GM23338 (cell line): ENCODE measurements at regions not wholly inside any gene's neighbourhood (a gene's known extent, or its start where the extent isn't known, plus 50 kb on each side); places are given as distances from the start of the nearest gene placed in this dataset.

Experiments used
- ATAC-seq: fragments of 200-7000 bp; cut with Tn5 transposase; 3 replicates; pipeline ENCODE4 v1.9.1; 2020
- DNase-seq: peaks from one replicate; pipeline ENCODE4 v3.0.0-alpha.2; 2015; ENCODE audit warnings: low spot score
- H2AFZ ChIP-seq: fragments of 200-600 bp; sonication (generic); 2 replicates; pipeline ENCODE4 v1.8.0; 2016; ENCODE audit warnings: antibody characterized with exemption, mild to moderate bottlenecking, moderate library complexity
- H3F3A ChIP-seq: fragments of 200-600 bp; sonication (generic); replicated peaks from 2 replicates; pipeline ENCODE4 v1.8.0; 2017; ENCODE audit warnings: antibody characterized with exemption, mixed run types, low read depth
- H3K27ac ChIP-seq: fragments of 200-600 bp; sonication (generic); 2 replicates; pipeline ENCODE4 v1.6.1; 2016; ENCODE audit warnings: low read depth
- H3K27me3 ChIP-seq: fragments of 200-600 bp; sonication (generic); 2 replicates; pipeline ENCODE4 v1.8.0; 2016; ENCODE audit warnings: mild to moderate bottlenecking, mixed run types, moderate library complexity; ENCODE audit not compliant: insufficient read depth
- H3K36me3 ChIP-seq: fragments of 200-600 bp; sonication (generic); 2 replicates; pipeline ENCODE4 v1.8.0; 2016; ENCODE audit warnings: mild to moderate bottlenecking; ENCODE audit not compliant: insufficient read depth
- H3K4me1 ChIP-seq: fragments of 200-600 bp; sonication (generic); 2 replicates; pipeline ENCODE4 v1.8.0; 2016; ENCODE audit warnings: mild to moderate bottlenecking, moderate library complexity; ENCODE audit not compliant: insufficient read depth
- H3K4me2 ChIP-seq: fragments of 200-600 bp; sonication (generic); 2 replicates; pipeline ENCODE4 v1.7.1; 2017; ENCODE audit warnings: mixed run types
- H3K4me3 ChIP-seq: fragments of 200-600 bp; sonication (generic); 2 replicates; pipeline ENCODE4 v1.6.1; 2016; ENCODE audit warnings: mixed run types
- H3K79me2 ChIP-seq: fragments of 200-600 bp; sonication (generic); replicated peaks from 2 replicates; pipeline ENCODE4 v1.8.0; 2017; ENCODE audit warnings: mild to moderate bottlenecking; ENCODE audit not compliant: insufficient read depth
- H3K9me2 ChIP-seq: fragments of 200-600 bp; sonication (generic); 2 replicates; pipeline ENCODE4 v1.8.0; 2017; ENCODE audit not compliant: insufficient read depth
- H4K20me1 ChIP-seq: fragments of 200-600 bp; sonication (generic); replicated peaks from 2 replicates; pipeline ENCODE4 v1.8.0; 2017; ENCODE audit warnings: mild to moderate bottlenecking; ENCODE audit not compliant: insufficient read depth
- H3K27ac Mint-ChIP-seq: 2 replicates; pipeline ENCODE4 v1.8.0; 2020; ENCODE audit warnings: inconsistent platforms, mild to moderate bottlenecking, moderate library complexity, mixed read lengths
- H3K27me3 Mint-ChIP-seq: 3 replicates; pipeline ENCODE4 v1.8.0; 2022; ENCODE audit warnings: low read depth, mild to moderate bottlenecking, moderate library complexity, mixed read lengths, inconsistent platforms; ENCODE audit not compliant: insufficient read depth, poor library complexity
- H3K36me3 Mint-ChIP-seq: 3 replicates; pipeline ENCODE4 v1.8.0; 2021; ENCODE audit warnings: low read depth, mild to moderate bottlenecking, inconsistent platforms, moderate library complexity, mixed read lengths
- H3K4me1 Mint-ChIP-seq: 3 replicates; pipeline ENCODE4 v1.8.0; 2020; ENCODE audit warnings: mild to moderate bottlenecking, inconsistent platforms, mixed read lengths
- H3K4me3 Mint-ChIP-seq: 3 replicates; pipeline ENCODE4 v1.8.0; 2021; ENCODE audit warnings: moderate library complexity, mild to moderate bottlenecking, inconsistent platforms, mixed read lengths
- H3K9me3 Mint-ChIP-seq: 3 replicates; pipeline ENCODE4 v1.8.0; 2020; ENCODE audit warnings: moderate library complexity, mild to moderate bottlenecking, inconsistent platforms, mixed read lengths
- EZH2 ChIP-seq: fragments of 200-600 bp; sonication (generic); IDR thresholded peaks from one replicate; pipeline ENCODE4 v1.8.0; 2017; ENCODE audit warnings: antibody characterized with exemption, mild to moderate bottlenecking, low read depth; ENCODE audit not compliant: unreplicated experiment
- JUNB ChIP-seq: IDR thresholded peaks from one replicate; pipeline ENCODE4 v1.6.1; 2016; ENCODE audit warnings: antibody characterized with exemption; ENCODE audit not compliant: unreplicated experiment
- ZNF462 ChIP-seq: fragments of 250-450 bp; sonication (Bioruptor Pico); IDR thresholded peaks from 2 replicates; pipeline ENCODE4 v1.5.0; 2020; ENCODE audit warnings: mild to moderate bottlenecking, moderate library complexity

- no peak overlapping the region for H3K27ac ChIP-seq
- H3F3A ChIP-seq: no peaks in the 10 kb centered on the region
- Mint-ChIP-seq H3K27me3 (peaks cover 1% of the 10 kb centered on the region), H3K4me3 (no peak overlapping the region), H3K9me3 (no peaks in the 10 kb centered on the region; the same call in 2 of the 3 replicates), H3K4me1 (peaks cover 4% of the 10 kb centered on the region; the same call in 1 of the 3 replicates), H3K36me3 (no peaks in the 10 kb centered on the region; the same call in 2 of the 3 replicates), H3K27ac (no peak overlapping the region)
- no peaks in the 10 kb centered on the region for H3K27me3 ChIP-seq
- H3K4me2 ChIP-seq: no peak overlapping the region
- no peaks in the 10 kb centered on the region for H3K36me3 ChIP-seq
- peaks cover 5% of the 10 kb centered on the region; the same call in 1 of the 2 replicates for H3K4me1 ChIP-seq
- no peak for ATAC-seq
- no peaks in the 10 kb centered on the region for H3K79me2 ChIP-seq
- TF ChIP-seq ZNF462 (CRISPR knock-in tag) (no peak), JUNB (no peak), EZH2 (no peak)
- peak overlapping the region; percentile 3; the same call in 1 of the 2 replicates for H2AFZ ChIP-seq
- DNase-seq: no peak
- peaks cover 16% of the 10 kb centered on the region for H3K9me2 ChIP-seq
- no peak overlapping the region for H3K4me3 ChIP-seq
- H4K20me1 ChIP-seq: no peaks in the 10 kb centered on the region
These were observed 201.4 kb downstream of the PTEN start for GRCh38 chr10:88064608-88065382.

GRCh38 chr10:88065383-88066049 is 202.1 kb downstream of the PTEN start:
- Histone ChIP-seq H3K36me3 (no peaks in the 10 kb centered on the region), H3K4me2 (no peak overlapping the region), H3K9me2 (peaks cover 14% of the 10 kb centered on the region), H3F3A (no peaks in the 10 kb centered on the region), H3K27me3 (no peaks in the 10 kb centered on the region), H3K27ac (no peak overlapping the region), H3K4me1 (peaks cover 5% of the 10 kb centered on the region; the same call in 1 of the 2 replicates), H4K20me1 (no peaks in the 10 kb centered on the region), H2AFZ (peak overlapping the region; percentile 3; the same call in 1 of the 2 replicates), H3K79me2 (no peaks in the 10 kb centered on the region), H3K4me3 (no peak overlapping the region)
- H3K4me3 Mint-ChIP-seq: no peak overlapping the region
- H3K27ac Mint-ChIP-seq: no peak overlapping the region
- H3K4me1 Mint-ChIP-seq: peaks cover 4% of the 10 kb centered on the region; the same call in 1 of the 3 replicates
- DNase-seq (no peak), ATAC-seq (no peak)
- peaks cover 1% of the 10 kb centered on the region for H3K27me3 Mint-ChIP-seq
- H3K36me3 Mint-ChIP-seq: no peaks in the 10 kb centered on the region; the same call in 2 of the 3 replicates
- no peaks in the 10 kb centered on the region; the same call in 2 of the 3 replicates for H3K9me3 Mint-ChIP-seq
- no peak for TF ChIP-seq EZH2
- no peak for TF ChIP-seq ZNF462 (CRISPR knock-in tag)
